WERI-Rb-1 (cell line): ENCODE measurements at regions not wholly inside any gene's neighbourhood (a gene's known extent, or its start where the extent isn't known, plus 50 kb on each side); places are given as distances from the start of the nearest gene placed in this dataset.
"Not testable (repeated sequence)": the region's sequence is repeated elsewhere in the genome, so short reads cannot be mapped to it uniquely, and the experiment has no call there.

ENCODE experiments used
- DNase-seq: peaks from one replicate; pipeline ENCODE4 v3.0.0-alpha.2; 2020
- H3K27ac ChIP-seq: fragments of 250-450 bp; sonication (Bioruptor Pico); 2 replicates; pipeline ENCODE4 v1.5.1; 2020; ENCODE audit warnings: mild to moderate bottlenecking, moderate library complexity
- H3K27me3 ChIP-seq: fragments of 250-450 bp; sonication (Bioruptor Pico); 2 replicates; pipeline ENCODE4 v1.5.1; 2021; ENCODE audit warnings: mild to moderate bottlenecking, low read depth, moderate library complexity; ENCODE audit not compliant: insufficient read depth, severe bottlenecking
- H3K36me3 ChIP-seq: fragments of 250-450 bp; sonication (Bioruptor Pico); 2 replicates; pipeline ENCODE4 v1.5.1; 2020; ENCODE audit warnings: mild to moderate bottlenecking, moderate library complexity
- H3K4me3 ChIP-seq: 2 replicates; pipeline ENCODE4 v1.5.1; 2011; ENCODE audit warnings: low read depth, mild to moderate bottlenecking, control low read depth, low read length
- H3K9me3 ChIP-seq: fragments of 250-450 bp; sonication (Bioruptor Pico); 2 replicates; pipeline ENCODE4 v1.5.1; 2021; ENCODE audit warnings: mild to moderate bottlenecking, moderate library complexity; ENCODE audit not compliant: severe bottlenecking
- TF ChIP-seq, protein P1 (sequence below): IDR thresholded peaks from 2 replicates; pipeline ENCODE4 v1.5.1; 2011; ENCODE audit warnings: low read depth, mild to moderate bottlenecking, control low read depth, inconsistent platforms, low read length

DNA sequence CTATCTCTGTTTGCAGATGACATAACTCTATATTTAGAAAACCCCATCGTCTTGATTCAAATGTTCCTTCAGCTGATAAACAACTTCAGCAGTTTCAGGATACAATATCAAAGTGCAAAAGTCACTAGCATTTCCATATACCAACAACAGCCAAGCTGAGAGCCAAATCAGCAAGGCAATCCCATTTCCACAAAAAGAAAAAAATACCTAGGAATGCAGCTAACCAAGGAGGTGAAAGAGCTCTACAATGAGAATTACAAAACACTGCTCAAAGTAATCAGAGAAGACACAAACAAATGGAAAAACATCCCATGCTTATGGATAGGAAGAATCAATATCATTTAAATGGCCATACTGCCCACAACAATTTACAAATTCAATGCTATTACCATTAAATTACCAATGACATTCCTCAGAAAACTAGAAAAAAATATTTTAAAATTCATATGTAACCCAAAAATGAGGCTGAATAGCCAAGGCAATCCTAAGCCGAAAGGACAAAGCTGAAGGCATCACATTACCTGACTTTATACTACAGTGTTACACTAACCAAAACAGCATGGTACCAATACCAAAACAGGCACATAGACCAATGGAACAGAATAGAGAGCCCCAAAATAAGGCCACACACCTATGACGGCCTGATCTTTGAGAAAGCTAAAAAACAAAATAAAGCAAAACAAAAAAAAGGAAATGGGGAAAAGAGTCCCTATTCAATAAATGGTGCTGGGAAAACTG is 901.7 kb downstream of the LRFN5 start:
- Histone ChIP-seq H3K27me3 (peaks cover 11% of the 10 kb centered on the region), H3K4me3 (no peak overlapping the region), H3K27ac (no peak overlapping the region), H3K36me3 (no peaks in the 10 kb centered on the region), H3K9me3 (no peaks in the 10 kb centered on the region)
- TF ChIP-seq, protein P1, sequence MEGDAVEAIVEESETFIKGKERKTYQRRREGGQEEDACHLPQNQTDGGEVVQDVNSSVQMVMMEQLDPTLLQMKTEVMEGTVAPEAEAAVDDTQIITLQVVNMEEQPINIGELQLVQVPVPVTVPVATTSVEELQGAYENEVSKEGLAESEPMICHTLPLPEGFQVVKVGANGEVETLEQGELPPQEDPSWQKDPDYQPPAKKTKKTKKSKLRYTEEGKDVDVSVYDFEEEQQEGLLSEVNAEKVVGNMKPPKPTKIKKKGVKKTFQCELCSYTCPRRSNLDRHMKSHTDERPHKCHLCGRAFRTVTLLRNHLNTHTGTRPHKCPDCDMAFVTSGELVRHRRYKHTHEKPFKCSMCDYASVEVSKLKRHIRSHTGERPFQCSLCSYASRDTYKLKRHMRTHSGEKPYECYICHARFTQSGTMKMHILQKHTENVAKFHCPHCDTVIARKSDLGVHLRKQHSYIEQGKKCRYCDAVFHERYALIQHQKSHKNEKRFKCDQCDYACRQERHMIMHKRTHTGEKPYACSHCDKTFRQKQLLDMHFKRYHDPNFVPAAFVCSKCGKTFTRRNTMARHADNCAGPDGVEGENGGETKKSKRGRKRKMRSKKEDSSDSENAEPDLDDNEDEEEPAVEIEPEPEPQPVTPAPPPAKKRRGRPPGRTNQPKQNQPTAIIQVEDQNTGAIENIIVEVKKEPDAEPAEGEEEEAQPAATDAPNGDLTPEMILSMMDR = no peak
- DNase-seq = no peak

- H3K36me3 ChIP-seq = no peaks in the 10 kb centered on the region
- DNase-seq = no peak
- TF ChIP-seq, protein P1 = no peak
- H3K4me3 ChIP-seq = no peak overlapping the region
- no peaks in the 10 kb centered on the region for H3K9me3 ChIP-seq
- peaks cover 11% of the 10 kb centered on the region for H3K27me3 ChIP-seq
- no peak overlapping the region for H3K27ac ChIP-seq
Observed at GRCh38 chr14:42504433-42504832, 897.8 kb downstream of the LRFN5 start.

- peaks cover 10% of the 10 kb centered on the region for H3K27me3 ChIP-seq
- H3K36me3 ChIP-seq = no peaks in the 10 kb centered on the region
- no peak overlapping the region for H3K4me3 ChIP-seq
- no peaks in the 10 kb centered on the region for H3K9me3 ChIP-seq
- no peak overlapping the region for H3K27ac ChIP-seq
- TF ChIP-seq, protein P1 = no peak
- DNase-seq = no peak
Observed at GRCh38 chr14:42499137-42499536, 892.5 kb downstream of the LRFN5 start.

DNA sequence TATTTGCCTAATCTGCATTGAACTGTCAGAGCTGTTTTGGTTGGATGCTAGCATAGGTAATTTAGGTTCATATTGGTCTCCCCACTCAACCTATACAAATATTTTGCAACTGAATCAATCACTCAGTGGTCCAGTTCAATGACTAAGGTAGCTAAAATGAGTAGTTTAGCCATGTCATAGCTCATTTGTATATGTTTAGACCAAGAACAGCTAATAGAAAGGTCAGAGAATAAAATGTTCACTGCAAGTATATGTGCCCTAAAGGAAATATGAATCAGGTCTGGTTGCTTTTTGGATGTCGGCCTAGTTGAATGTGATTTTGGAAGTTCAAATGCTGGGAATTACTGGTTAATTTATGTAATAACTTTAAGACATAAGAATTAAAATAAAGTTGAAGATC is 883.9 kb downstream of the LRFN5 start:
- peaks cover 27% of the 10 kb centered on the region for H3K27me3 ChIP-seq
- no peak overlapping the region for H3K27ac ChIP-seq
- H3K9me3 ChIP-seq = no peaks in the 10 kb centered on the region
- TF ChIP-seq, protein P1 = no peak
- no peak overlapping the region for H3K4me3 ChIP-seq
- H3K36me3 ChIP-seq = no peaks in the 10 kb centered on the region
- DNase-seq = no peak

DNA sequence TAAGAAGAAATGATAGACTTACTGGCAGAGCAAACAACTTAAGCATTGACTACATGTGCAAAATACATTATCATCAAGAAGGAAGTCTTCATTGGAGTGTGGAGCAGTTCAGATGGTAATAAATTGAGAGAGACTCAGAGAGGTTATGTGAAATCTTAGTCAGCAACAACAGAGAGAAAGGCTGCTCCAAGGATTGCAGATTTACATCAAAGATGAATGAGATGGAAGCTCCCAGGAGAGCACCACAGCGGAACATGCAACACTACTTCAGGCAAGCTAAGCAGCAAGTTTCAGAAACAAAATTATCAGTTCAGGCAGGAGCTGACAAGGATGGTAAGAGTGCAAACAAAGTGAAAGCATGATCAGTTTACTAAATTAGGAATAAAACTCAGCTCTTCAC is 882.3 kb downstream of the LRFN5 start:
- Histone ChIP-seq H3K4me3 (no peak overlapping the region), H3K9me3 (no peaks in the 10 kb centered on the region), H3K27ac (no peak overlapping the region), H3K27me3 (peaks cover 24% of the 10 kb centered on the region), H3K36me3 (no peaks in the 10 kb centered on the region)
- no peak for DNase-seq
- TF ChIP-seq, protein P1 = no peak

GRCh38 chr14:42482345-42482971 is 875.8 kb downstream of the LRFN5 start:
- H3K27ac ChIP-seq, H3K9me3 ChIP-seq, H3K4me3 ChIP-seq, DNase-seq, H3K36me3 ChIP-seq: not testable (repeated sequence)
- peaks cover 22% of the 10 kb centered on the region for H3K27me3 ChIP-seq

- H3K9me3 ChIP-seq, H3K4me3 ChIP-seq, DNase-seq, H3K36me3 ChIP-seq, H3K27ac ChIP-seq: not testable (repeated sequence)
- peaks cover 22% of the 10 kb centered on the region for H3K27me3 ChIP-seq
Observed at GRCh38 chr14:42481714-42482113, 875.0 kb downstream of the LRFN5 start.
